ENCODE measurements at regions not wholly inside any gene's neighbourhood (a gene's known extent, or its start where the extent isn't known, plus 50 kb on each side); places are given as distances from the start of the nearest gene placed in this dataset.

- no peak for DNase-seq (ENCODE audit: low read depth, low spot score)
- ChIA-PET CTCF (no interaction called here), POLR2A (no interaction called here)
- no peaks in the 10 kb centered on the region for H3K27me3 ChIP-seq (ENCODE audit: control insufficient read depth in 2 of 2, insufficient read depth in 2 of 2, low read length in 2 of 2)
- H3K9ac ChIP-seq (replicated peaks; ENCODE audit: extremely low read depth, insufficient read depth, low read length), result no peak overlapping the region
- H4K20me1 ChIP-seq (replicated peaks; ENCODE audit: control insufficient read depth, extremely low read depth, insufficient read depth, low read length), result no peaks in the 10 kb centered on the region
- dilution Hi-C loops (cut with MboI; ENCODE audit: extremely low pct_ligation_motif_present, low sequenced_read_pairs), result no loop called here
- H3K9me1 ChIP-seq (replicated peaks; ENCODE audit: control insufficient read depth, extremely low read depth, insufficient read depth, low read length), result no peaks in the 10 kb centered on the region
- no peaks in the 10 kb centered on the region for H3K4me1 ChIP-seq (ENCODE audit: control insufficient read depth, extremely low read depth, insufficient read depth, low read length)
- FAIRE-seq, result no peak
- H3K79me2 ChIP-seq (ENCODE audit: control insufficient read depth, insufficient read depth, low read length), result no peaks in the 10 kb centered on the region
- intact Hi-C loops (cut with micrococcal nuclease), result no loop called here
- no peak overlapping the region for H3K4me3 ChIP-seq (replicated peaks in 1 of 3; ENCODE audit: insufficient read depth in 1 of 3, low read depth in 1 of 3, low read length in 3 of 3)
- peaks cover 3% of the 10 kb centered on the region for H3K9me3 ChIP-seq (replicated peaks; ENCODE audit: control insufficient read depth, insufficient read depth, low read length)
- no peak overlapping the region for H3K4me2 ChIP-seq (ENCODE audit: insufficient read depth, low read length)
- no peak overlapping the region for H2AFZ ChIP-seq (ENCODE audit: low read depth, low read length)
- H3K36me3 ChIP-seq (ENCODE audit: control insufficient read depth in 2 of 2, extremely low read depth in 1 of 2, insufficient read depth in 2 of 2, low read length in 2 of 2), result no peaks in the 10 kb centered on the region
- TF ChIP-seq EZH2 (IDR thresholded peaks at IDR 0.05; ENCODE audit: borderline replicate concordance, low read depth, low read length, severe bottlenecking) (no peak), POLR2AphosphoS5 (IDR thresholded peaks at IDR 0.05; ENCODE audit: insufficient read depth, low read depth, low read length) (no peak), GATA2 (IDR thresholded peaks at IDR 0.05; ENCODE audit: insufficient read depth, insufficient read length, low read depth, low read length) (no peak), POLR2A (IDR thresholded peaks at IDR 0.05; ENCODE audit: low read depth, low read length) (no peak), JUN (IDR thresholded peaks at IDR 0.05; ENCODE audit: borderline replicate concordance, insufficient read depth, insufficient read length, low read depth) (no peak), CTCF (IDR thresholded peaks at IDR 0.05; ENCODE audit: extremely low read depth in 1 of 2, insufficient read depth in 1 of 2, low read depth in 1 of 2, low read length in 2 of 2) (no peak), FOS (IDR thresholded peaks at IDR 0.05; ENCODE audit: borderline replicate concordance, insufficient read depth, low read length) (no peak), MYC (IDR thresholded peaks at IDR 0.05; ENCODE audit: low read depth, low read length) (no peak)
- TF ChIP-seq, protein P1, sequence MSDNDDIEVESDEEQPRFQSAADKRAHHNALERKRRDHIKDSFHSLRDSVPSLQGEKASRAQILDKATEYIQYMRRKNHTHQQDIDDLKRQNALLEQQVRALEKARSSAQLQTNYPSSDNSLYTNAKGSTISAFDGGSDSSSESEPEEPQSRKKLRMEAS (IDR thresholded peaks at IDR 0.05; ENCODE audit: insufficient read depth, insufficient read length), result no peak
- no TSS peak for BruUV-seq (replicated peaks)
- H3K27ac ChIP-seq (ENCODE audit: insufficient read depth, low read depth, low read length), result no peak overlapping the region
These were observed 141.3 kb upstream of the HTR2A start for GRCh38 chr13:47038188-47038587.
